GM18505 (cell line): ENCODE measurements at regions not wholly inside any gene's neighbourhood (a gene's known extent, or its start where the extent isn't known, plus 50 kb on each side); places are given as distances from the start of the nearest gene placed in this dataset.
"Not testable (repeated sequence)": the region's sequence is repeated elsewhere in the genome, so short reads cannot be mapped to it uniquely, and the experiment has no call there.

Source experiments
- ATAC-seq: cut with Tn5 transposase; IDR thresholded peaks from one replicate; pipeline ENCODE4 v1.9.1; 2021; ENCODE audit not compliant: unreplicated experiment
- POLR2A ChIP-seq: IDR thresholded peaks from 4 replicates; pipeline ENCODE4 v1.6.1; 2011; ENCODE audit warnings: borderline replicate concordance; ENCODE audit not compliant: insufficient read depth, insufficient read length; ENCODE audit errors: extremely low read depth

DNA sequence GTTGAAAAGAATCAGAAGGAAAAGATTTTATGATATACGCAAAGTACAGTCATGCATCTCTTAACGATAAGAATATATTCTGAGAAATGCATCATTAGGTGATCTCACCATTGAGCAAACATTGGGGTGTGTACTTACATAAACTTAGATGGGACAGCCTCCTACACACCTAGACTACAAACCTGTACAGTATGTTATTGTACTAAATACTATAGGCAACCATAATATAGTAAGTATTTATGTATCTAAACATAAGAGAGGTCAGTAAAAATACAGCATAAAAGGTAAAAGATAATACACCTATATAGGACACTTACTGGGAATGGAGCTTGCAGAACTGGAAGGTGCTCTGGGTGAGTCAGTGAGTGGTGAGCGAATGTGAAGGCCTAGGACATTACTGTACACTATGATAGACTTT, 254.6 kb downstream of the SPRY2 start:
- no peak for TF ChIP-seq POLR2A
- ATAC-seq: no peak

DNA sequence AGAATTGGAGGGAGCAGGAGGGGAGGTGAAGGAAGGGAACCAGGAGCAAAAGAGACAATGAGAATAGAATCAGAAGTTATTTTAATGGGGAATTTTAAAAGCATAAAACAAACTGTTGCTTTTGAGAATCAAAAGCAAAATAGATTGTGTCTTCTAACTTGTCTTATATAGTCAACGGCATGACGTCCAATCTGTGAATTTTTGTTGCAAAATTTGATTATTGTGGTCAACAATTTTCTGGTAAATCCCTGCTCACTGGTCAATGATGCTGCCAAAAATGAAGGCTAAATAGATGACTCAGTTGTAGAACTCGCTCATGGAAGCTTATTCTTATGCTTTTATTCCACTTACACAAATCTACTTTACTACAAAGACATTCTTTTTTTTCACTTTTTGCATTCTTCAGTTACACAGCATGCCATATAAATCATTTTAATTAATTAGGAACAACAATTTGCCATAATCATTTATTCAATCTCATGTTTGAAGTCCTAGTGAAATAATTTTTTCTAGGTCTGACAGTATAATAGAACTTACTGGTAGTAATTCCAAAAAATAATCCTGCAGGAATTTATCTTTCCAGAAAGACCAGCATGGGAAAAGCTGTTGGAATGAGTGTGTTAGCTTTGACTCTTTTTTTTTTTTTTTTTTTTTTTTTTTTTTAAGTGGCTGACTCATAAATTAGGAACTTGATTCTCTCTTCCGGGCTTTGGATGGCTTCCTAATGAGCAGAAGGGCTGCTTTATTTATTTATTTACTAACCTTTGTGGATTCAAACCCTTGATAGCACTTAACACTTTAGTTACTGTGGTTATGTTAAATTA, 256.9 kb downstream of the SPRY2 start:
- no peak for TF ChIP-seq POLR2A
- ATAC-seq: no peak

DNA sequence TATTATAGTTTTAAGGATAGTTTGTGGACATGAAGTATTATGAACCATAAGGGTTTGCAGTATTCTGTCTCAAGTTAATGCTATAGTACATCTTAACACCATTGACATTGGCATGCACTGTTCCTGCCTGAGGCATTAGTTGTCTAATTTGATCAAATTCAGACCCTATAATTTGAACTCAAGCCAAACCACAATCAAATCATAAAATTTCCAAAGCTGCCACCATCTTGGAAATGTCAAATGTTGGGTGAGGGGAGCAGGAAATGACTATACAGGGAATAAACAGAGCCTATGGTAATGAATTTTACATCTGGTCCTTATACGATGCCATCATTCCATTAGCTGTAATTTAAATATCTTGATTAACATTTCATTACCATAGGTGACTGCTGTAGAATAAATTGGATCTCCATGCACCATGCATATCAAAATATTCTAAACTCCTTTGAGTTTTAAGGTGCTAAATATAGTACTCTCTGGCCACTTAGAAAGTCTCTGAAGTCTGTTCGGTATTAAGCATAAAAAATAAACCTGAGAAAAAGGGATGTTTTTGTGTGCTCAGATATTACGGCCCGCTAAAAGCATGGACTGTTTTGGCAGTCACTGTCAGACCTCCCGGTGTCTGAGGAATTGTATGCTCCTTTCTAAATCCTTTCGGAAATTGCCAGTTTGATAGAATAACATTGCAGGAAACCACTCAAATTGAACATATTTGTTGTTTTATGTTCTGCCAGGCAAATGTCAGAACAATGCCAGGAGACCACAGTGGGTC, 257.7 kb downstream of the SPRY2 start:
- no peak for TF ChIP-seq POLR2A
- ATAC-seq: no peak

DNA sequence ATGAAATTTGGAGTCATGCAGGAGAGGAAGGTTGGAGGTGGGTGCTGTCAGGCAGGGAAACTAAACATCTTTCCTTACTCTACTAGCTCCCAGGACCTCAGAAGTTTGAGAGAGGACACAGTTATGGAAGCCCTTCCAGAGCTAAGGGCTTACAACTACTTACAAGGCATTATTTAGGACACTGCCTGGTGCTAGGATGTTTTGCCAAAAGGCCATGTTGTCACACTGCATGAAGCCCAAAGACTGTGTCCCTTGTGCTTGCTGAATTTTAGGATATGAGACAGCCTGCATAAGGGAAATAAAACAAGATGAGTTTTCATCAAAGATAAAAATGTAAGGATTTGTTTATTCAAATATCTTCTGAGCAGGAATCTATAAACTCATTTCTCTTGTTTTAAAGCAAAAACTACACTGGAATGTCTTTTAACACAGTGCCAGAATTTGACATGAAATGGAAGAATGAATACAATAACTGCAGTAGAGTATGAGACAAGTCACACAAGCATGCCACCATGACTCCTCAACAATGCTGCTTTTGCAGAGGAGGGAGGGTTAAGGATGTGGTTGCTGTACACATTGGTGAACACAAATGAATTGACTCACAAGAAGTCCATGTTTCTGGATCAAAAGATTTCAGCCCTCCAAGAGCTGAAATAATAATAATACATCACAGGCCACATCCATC, 258.4 kb downstream of the SPRY2 start:
- no peak for TF ChIP-seq POLR2A
- no peak for ATAC-seq

- TF ChIP-seq POLR2A: no peak
- ATAC-seq: no peak
These were observed 266.1 kb downstream of the SPRY2 start for GRCh38 chr13:80074811-80075210.

DNA sequence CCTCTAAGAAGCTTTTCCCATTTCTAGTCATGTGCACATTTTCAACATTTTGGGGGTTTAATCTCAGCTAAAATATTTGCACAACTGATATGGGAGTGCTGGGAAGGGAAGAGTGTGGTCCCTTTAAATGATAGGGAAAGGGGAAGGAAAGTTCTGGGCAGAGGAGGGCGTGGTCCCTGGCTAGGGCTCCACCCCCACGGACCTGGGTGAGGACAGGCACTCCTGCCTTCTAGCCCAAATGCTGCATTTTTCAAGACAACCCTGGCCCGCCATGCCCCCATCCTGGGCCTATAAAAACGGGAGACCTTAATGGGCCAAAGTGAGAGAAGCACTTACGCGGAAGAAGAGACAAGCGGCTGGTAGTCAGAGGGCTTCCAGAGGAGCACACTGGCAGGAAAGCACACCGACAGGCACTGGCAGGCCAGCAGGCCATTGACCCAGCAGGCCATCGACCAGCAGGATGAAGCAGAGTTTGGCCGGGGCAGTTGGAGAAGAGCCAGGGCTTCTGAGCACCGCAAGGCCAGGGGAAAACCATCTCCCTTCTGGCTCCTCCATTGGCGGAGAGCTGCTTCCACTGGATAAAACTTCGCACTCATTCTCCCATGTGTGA, 266.7 kb downstream of the SPRY2 start:
- ATAC-seq: no peak
- no peak for TF ChIP-seq POLR2A

GRCh38 chr13:80072231-80072630, 268.7 kb downstream of the SPRY2 start:
- no peak for TF ChIP-seq POLR2A
- ATAC-seq: no peak

DNA sequence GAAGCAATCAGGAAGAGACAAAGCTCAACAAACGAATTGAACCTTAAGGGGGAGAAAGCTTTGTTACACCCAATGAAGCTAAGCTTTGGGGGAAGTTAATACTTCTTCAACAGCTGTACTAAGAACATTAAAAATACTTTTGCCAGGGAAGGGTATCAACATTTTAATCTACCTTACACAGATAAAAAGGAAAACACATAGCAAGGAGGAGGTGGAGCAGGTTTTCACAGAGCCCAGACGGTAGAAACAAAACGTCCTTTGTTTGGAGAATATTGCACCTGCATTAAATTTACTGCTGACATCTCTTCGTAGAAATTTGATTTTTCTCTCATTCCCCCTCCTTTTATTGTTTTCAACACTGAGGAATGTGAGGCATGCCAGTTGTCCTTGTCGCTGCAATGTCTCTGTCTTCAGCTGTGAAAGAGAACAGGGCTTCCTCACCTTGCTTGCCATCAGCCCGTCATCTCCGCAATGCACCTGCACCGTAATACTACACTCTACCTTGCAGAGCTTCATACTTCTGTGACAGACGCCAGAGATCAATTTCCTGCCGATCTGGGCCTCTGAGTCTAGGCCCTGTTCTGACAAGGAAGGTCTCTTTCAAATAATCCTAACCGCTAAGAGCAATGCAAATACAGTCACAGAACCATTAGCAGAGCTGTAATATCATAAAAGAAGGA, 270.8 kb downstream of the SPRY2 start:
- no peak for TF ChIP-seq POLR2A
- no peak for ATAC-seq

GRCh38 chr13:80069374-80069773, 271.6 kb downstream of the SPRY2 start:
- TF ChIP-seq POLR2A: no peak
- no peak for ATAC-seq

DNA sequence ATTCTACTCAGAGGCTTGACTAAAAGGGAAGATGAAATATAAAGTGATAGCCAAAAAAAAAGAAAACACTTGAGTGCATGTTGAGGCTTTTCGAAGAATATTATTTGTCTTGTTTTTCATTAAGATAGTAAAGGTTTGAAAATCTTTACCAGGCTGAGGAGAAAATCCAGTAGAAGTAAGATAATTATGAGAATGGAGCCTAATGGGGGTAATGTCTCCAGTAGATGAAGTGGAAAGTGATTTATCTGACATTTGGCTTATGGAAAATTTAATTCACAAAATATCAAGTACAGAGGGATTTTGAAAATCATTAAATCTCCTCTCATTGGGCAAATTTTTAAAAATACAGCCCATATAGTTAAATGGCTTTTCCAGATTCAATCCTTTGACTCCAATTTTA, 274.9 kb downstream of the SPRY2 start:
- no peak for TF ChIP-seq POLR2A
- no peak for ATAC-seq

DNA sequence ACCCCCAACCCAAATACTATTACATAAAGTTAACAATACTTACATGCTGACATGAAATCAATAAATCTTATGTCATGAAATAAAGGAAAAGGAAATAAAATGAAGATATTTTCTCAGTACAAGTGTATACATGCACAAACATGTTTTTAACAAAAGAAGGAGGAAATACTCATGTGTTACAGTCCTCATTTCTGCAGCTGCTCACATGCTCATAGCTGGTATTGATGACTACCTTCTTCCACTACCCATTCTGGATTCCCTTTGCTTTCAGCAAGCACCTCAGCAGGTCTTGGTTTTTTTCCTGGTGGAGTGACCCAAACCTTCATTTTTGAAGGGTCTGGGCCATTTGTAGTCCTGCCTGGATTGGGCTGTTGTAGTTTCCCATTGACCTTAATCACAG, 278.5 kb downstream of the SPRY2 start:
- not testable (repeated sequence) for ATAC-seq

DNA sequence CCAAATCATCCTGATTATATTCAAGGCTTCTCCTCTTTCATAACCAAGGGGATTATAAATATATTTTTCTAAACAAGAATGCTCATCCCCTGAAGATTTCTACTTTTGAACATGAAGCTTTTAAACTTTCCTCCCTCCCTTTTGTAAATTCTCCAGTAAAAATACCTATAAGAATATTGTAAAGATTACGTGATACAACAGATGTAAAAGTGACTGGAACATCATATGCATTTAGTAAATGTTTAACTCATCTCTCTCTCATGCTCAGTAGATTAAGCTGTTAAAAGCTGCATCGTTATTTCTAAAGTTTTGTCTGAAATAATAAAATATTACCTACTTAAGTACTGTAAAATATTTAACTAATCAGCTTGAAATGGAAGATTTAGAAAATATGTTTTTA, 281.1 kb downstream of the SPRY2 start:
- no peak for TF ChIP-seq POLR2A
- no peak for ATAC-seq

DNA sequence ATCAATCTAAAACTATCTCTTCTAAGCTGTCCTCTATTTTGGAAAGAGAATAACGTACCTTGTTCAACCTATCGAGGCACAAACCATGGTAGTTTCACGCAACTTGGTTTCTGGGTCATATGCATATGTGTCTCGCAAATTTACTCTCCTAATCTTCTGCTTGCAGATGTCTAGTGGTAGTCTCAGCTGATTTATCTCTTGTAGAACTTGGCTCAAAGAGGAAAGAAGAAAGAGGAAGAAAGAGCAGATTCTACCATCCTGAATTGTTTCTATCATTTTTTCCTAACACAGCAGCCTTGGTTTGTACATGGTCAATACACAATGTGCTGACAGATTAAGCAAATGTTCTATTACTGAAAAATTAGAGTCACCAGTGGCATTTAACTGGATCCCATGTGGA, 282.3 kb downstream of the SPRY2 start:
- no peak for TF ChIP-seq POLR2A
- no peak for ATAC-seq
